K562 (cell line): ENCODE measurements at regions not wholly inside any gene's neighbourhood (a gene's known extent, or its start where the extent isn't known, plus 50 kb on each side); places are given as distances from the start of the nearest gene placed in this dataset.

Experiments used
- GTF2A2 ChIP-seq: IDR thresholded peaks from 2 replicates; pipeline ENCODE4 v1.6.1; 2016; ENCODE audit warnings: mild to moderate bottlenecking, missing genetic modification characterization, missing compliant biosample characterization
- MECOM ChIP-seq: fragments of 250-450 bp; sonication (Bioruptor Pico); IDR thresholded peaks from 2 replicates; pipeline ENCODE4 v1.8.0; 2022; ENCODE audit warnings: inconsistent platforms
- NFRKB ChIP-seq: fragments of 450-650 bp; IDR thresholded peaks from 2 replicates; pipeline ENCODE4 v1.6.1; 2016; ENCODE audit warnings: low read depth
- OTX1 ChIP-seq: fragments of 450-650 bp; formaldehyde crosslinking; IDR thresholded peaks from 2 replicates; pipeline ENCODE4 v1.4.0; 2022; ENCODE audit warnings: mild to moderate bottlenecking
- TAF1 ChIP-seq: IDR thresholded peaks from 2 replicates; pipeline ENCODE4 v1.6.1; 2011; ENCODE audit warnings: mild to moderate bottlenecking, low read length, moderate library complexity; ENCODE audit not compliant: insufficient read depth, control insufficient read depth, severe bottlenecking; ENCODE audit errors: extremely low read depth
- TF ChIP-seq, protein P1 (sequence below): fragments of 450-650 bp; IDR thresholded peaks from 2 replicates; pipeline ENCODE4 v1.6.1; 2016; ENCODE audit warnings: mild to moderate bottlenecking, moderate library complexity

- TF ChIP-seq, protein P1, sequence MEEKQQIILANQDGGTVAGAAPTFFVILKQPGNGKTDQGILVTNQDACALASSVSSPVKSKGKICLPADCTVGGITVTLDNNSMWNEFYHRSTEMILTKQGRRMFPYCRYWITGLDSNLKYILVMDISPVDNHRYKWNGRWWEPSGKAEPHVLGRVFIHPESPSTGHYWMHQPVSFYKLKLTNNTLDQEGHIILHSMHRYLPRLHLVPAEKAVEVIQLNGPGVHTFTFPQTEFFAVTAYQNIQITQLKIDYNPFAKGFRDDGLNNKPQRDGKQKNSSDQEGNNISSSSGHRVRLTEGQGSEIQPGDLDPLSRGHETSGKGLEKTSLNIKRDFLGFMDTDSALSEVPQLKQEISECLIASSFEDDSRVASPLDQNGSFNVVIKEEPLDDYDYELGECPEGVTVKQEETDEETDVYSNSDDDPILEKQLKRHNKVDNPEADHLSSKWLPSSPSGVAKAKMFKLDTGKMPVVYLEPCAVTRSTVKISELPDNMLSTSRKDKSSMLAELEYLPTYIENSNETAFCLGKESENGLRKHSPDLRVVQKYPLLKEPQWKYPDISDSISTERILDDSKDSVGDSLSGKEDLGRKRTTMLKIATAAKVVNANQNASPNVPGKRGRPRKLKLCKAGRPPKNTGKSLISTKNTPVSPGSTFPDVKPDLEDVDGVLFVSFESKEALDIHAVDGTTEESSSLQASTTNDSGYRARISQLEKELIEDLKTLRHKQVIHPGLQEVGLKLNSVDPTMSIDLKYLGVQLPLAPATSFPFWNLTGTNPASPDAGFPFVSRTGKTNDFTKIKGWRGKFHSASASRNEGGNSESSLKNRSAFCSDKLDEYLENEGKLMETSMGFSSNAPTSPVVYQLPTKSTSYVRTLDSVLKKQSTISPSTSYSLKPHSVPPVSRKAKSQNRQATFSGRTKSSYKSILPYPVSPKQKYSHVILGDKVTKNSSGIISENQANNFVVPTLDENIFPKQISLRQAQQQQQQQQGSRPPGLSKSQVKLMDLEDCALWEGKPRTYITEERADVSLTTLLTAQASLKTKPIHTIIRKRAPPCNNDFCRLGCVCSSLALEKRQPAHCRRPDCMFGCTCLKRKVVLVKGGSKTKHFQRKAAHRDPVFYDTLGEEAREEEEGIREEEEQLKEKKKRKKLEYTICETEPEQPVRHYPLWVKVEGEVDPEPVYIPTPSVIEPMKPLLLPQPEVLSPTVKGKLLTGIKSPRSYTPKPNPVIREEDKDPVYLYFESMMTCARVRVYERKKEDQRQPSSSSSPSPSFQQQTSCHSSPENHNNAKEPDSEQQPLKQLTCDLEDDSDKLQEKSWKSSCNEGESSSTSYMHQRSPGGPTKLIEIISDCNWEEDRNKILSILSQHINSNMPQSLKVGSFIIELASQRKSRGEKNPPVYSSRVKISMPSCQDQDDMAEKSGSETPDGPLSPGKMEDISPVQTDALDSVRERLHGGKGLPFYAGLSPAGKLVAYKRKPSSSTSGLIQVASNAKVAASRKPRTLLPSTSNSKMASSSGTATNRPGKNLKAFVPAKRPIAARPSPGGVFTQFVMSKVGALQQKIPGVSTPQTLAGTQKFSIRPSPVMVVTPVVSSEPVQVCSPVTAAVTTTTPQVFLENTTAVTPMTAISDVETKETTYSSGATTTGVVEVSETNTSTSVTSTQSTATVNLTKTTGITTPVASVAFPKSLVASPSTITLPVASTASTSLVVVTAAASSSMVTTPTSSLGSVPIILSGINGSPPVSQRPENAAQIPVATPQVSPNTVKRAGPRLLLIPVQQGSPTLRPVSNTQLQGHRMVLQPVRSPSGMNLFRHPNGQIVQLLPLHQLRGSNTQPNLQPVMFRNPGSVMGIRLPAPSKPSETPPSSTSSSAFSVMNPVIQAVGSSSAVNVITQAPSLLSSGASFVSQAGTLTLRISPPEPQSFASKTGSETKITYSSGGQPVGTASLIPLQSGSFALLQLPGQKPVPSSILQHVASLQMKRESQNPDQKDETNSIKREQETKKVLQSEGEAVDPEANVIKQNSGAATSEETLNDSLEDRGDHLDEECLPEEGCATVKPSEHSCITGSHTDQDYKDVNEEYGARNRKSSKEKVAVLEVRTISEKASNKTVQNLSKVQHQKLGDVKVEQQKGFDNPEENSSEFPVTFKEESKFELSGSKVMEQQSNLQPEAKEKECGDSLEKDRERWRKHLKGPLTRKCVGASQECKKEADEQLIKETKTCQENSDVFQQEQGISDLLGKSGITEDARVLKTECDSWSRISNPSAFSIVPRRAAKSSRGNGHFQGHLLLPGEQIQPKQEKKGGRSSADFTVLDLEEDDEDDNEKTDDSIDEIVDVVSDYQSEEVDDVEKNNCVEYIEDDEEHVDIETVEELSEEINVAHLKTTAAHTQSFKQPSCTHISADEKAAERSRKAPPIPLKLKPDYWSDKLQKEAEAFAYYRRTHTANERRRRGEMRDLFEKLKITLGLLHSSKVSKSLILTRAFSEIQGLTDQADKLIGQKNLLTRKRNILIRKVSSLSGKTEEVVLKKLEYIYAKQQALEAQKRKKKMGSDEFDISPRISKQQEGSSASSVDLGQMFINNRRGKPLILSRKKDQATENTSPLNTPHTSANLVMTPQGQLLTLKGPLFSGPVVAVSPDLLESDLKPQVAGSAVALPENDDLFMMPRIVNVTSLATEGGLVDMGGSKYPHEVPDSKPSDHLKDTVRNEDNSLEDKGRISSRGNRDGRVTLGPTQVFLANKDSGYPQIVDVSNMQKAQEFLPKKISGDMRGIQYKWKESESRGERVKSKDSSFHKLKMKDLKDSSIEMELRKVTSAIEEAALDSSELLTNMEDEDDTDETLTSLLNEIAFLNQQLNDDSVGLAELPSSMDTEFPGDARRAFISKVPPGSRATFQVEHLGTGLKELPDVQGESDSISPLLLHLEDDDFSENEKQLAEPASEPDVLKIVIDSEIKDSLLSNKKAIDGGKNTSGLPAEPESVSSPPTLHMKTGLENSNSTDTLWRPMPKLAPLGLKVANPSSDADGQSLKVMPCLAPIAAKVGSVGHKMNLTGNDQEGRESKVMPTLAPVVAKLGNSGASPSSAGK = no peak
- TF ChIP-seq GTF2A2 (no peak), TAF1 (no peak), MECOM (no peak), OTX1 (CRISPR knock-in tag) (no peak), NFRKB (no peak)
- TF ChIP-seq, all 486 proteins: peak for 0
These were observed 139.9 kb upstream of the SLC8A1 start (continued) for GRCh38 chr2:40591774-40592173.
